Gastroesophageal sphincter (tissue), 4 donors: ENCODE measurements at regions not wholly inside any gene's neighbourhood (a gene's known extent, or its start where the extent isn't known, plus 50 kb on each side); places are given as distances from the start of the nearest gene placed in this dataset.

Experiments used
- ATAC-seq: fragments of 150-250 bp; one replicate; pipeline ENCODE4 v1.9.1; 2016; ENCODE audit warnings: mild to moderate bottlenecking, moderate library complexity
- H3K27ac ChIP-seq, 4 donors: fragments of 200-600 bp; sonication (generic) in 3 of 4; 1 replicate in 3 of 4; 2 replicates in 1 of 4; pipeline ENCODE4 v1.5.1; 2016 to 2019
- H3K27me3 ChIP-seq: fragments of 200-600 bp; sonication (generic); one replicate; pipeline ENCODE4 v1.5.1; 2019
- H3K36me3 ChIP-seq, 2 donors: fragments of 200-600 bp; sonication (generic); one replicate each; pipeline ENCODE4 v1.5.1; 2019; ENCODE audit warnings: control low read depth in 1 of 2
- H3K4me1 ChIP-seq, 3 donors: fragments of 200-600 bp; sonication (generic); 1 replicate in 2 of 3; 2 replicates in 1 of 3; pipeline ENCODE4 v1.5.1; 2016 to 2019; ENCODE audit warnings: control low read depth in 2 of 3
- H3K4me3 ChIP-seq, 2 donors: fragments of 200-600 bp; sonication (generic); one replicate each; pipeline ENCODE4 v1.5.1; 2019; ENCODE audit warnings: mild to moderate bottlenecking in 1 of 2, moderate library complexity in 1 of 2
- H3K9me3 ChIP-seq, 3 donors: fragments of 200-600 bp; sonication (generic); one replicate each; pipeline ENCODE4 v1.5.1; 2017 to 2019; ENCODE audit warnings: control low read depth in 2 of 3
- CTCF ChIP-seq, 4 experiments: fragments of 200-600 bp in 2 of 4; fragments of 450-650 bp in 2 of 4; sonication (generic) in 1 of 4; IDR thresholded peaks; one replicate each; pipeline ENCODE4 v1.5.1; 2017 to 2019; ENCODE audit warnings: antibody characterized with exemption in 4 of 4, mild to moderate bottlenecking in 2 of 4, moderate library complexity in 2 of 4
- EP300 ChIP-seq: sonication (generic); formaldehyde crosslinking; IDR thresholded peaks from one replicate; pipeline ENCODE4 v1.6.1; 2017; ENCODE audit warnings: antibody characterized with exemption, mild to moderate bottlenecking
- POLR2A ChIP-seq, 2 donors: fragments of 450-650 bp; IDR thresholded peaks; one replicate each; pipeline ENCODE4 v1.6.1; 2017; ENCODE audit warnings: antibody characterized with exemption in 2 of 2, mild to moderate bottlenecking in 2 of 2, moderate library complexity in 1 of 2
- POLR2AphosphoS5 ChIP-seq: sonication (generic); formaldehyde crosslinking; IDR thresholded peaks from one replicate; pipeline ENCODE4 v1.6.1; 2017; ENCODE audit warnings: antibody characterized with exemption
- WGBS, 2 donors: methylation state at CpG; one replicate each; pipeline ENCODE4 v1.1.5; 2018; ENCODE audit warnings: low coverage in 1 of 2; 5-methylcytosine and 5-hydroxymethylcytosine counted together

DNA sequence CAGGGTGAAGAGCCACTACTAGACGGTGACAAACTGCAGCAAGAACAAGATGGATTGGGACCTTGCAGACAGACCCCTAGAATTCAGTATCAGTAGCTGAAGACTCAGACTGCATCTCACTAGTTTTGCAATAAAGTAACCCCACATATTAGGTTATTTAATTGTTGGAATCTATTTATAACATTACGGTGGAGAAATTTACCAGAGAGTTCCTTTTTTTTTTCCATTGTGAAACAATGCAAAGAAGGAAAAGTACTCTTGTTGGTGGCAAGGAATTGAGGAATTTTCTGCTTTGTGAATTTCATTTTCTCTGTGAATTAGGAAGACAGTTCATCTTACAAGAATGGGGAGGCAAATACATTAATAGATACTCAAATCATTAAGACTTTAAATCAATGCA is 185.7 kb upstream of the PPFIA2 start:
- WGBS, 2 donors = 88% methylated on average over 2 of the region's 2 CpGs
- Histone ChIP-seq H3K4me1 (no peaks in the 10 kb centered on the region), H3K9me3 (no peaks in the 10 kb centered on the region), H3K27me3 (no peaks in the 10 kb centered on the region), H3K36me3 (no peaks in the 10 kb centered on the region), H3K4me3 (no peak overlapping the region), H3K27ac (no peak overlapping the region)
- ATAC-seq = no peak
- no peak for TF ChIP-seq CTCF (IDR thresholded peaks at IDR 0.05)
- no peak for TF ChIP-seq POLR2AphosphoS5
- no peak for TF ChIP-seq EP300
- TF ChIP-seq POLR2A (IDR thresholded peaks at IDR 0.05) = no peak

- no peaks in the 10 kb centered on the region for H3K9me3 ChIP-seq
- no peaks in the 10 kb centered on the region for H3K27me3 ChIP-seq
- no peaks in the 10 kb centered on the region for H3K36me3 ChIP-seq
- ATAC-seq = no peak
- TF ChIP-seq POLR2AphosphoS5 (no peak), EP300 (no peak), POLR2A (IDR thresholded peaks at IDR 0.05) (no peak), CTCF (IDR thresholded peaks at IDR 0.05) (no peak)
- 48 to 51% methylated on average over 4 of the region's 4 CpGs for WGBS, 2 donors
- no peaks in the 10 kb centered on the region for H3K4me1 ChIP-seq
- H3K27ac ChIP-seq = no peak overlapping the region
- H3K4me3 ChIP-seq = no peak overlapping the region
Measured at GRCh38 chr12:81942594-81942993, 183.4 kb upstream of the PPFIA2 start.

- H3K27me3 ChIP-seq = no peaks in the 10 kb centered on the region
- no peak for ATAC-seq
- WGBS, 2 donors = 80 to 94% methylated on average over 1 to 2 of the region's 2 CpGs
- no peak overlapping the region for H3K27ac ChIP-seq
- H3K9me3 ChIP-seq = no peaks in the 10 kb centered on the region
- H3K4me3 ChIP-seq = no peak overlapping the region
- no peaks in the 10 kb centered on the region for H3K4me1 ChIP-seq
- no peaks in the 10 kb centered on the region for H3K36me3 ChIP-seq
- no peak for TF ChIP-seq CTCF (IDR thresholded peaks at IDR 0.05)
- no peak for TF ChIP-seq POLR2AphosphoS5
- no peak for TF ChIP-seq EP300
- no peak for TF ChIP-seq POLR2A (IDR thresholded peaks at IDR 0.05)
Measured at GRCh38 chr12:81930037-81930436, 170.9 kb upstream of the PPFIA2 start.

DNA sequence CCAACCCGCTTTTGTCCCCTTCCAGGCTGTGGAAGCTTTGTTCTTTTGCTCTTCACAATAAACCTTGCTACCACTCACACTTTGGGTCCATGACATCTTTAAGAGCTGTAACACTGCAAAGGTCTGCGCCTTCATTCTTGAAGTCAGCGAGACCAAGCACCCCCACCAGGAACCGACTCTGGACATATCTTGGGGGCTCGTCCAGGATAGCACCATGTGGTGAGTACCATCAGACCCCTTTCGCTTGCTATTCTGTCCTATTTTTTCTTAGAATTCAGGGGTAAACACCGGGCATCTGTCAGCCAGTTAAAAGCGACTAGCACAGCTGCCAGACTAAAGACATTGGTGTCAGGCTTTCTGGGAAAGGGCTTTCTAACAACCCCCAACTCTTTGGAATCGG is 137.6 kb upstream of the PPFIA2 start:
- no peak for ATAC-seq

DNA sequence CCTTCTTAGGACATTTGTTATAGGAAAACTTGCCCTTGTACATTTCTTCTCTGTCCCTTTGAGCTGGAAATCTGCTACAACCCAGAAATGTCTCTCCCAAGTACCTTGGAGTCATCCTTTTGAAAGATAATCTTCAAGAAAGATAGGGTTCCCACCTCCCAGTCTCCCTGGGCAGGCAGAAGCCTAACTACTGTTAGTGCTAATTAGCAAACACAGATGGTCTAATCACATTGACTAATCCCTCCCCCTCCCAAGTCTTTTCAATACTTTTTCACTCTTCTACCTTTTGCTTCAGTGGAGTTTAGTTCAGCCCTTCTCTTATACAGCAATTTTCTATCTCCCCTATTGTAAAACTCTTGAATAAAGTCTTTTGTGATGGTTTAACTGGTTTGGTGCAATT is 129.8 kb upstream of the PPFIA2 start:
- no peak for TF ChIP-seq EP300
- Histone ChIP-seq H3K27ac (no peak overlapping the region), H3K4me1 (no peaks in the 10 kb centered on the region), H3K36me3 (no peaks in the 10 kb centered on the region), H3K4me3 (no peak overlapping the region), H3K9me3 (no peaks in the 10 kb centered on the region), H3K27me3 (no peaks in the 10 kb centered on the region)
- ATAC-seq = no peak

More for the DNA sequence above, 137.6 kb upstream of the PPFIA2 start:
- 80 to 87% methylated on average over 1 to 7 of the region's 9 CpGs for WGBS, 2 donors
- TF ChIP-seq CTCF (IDR thresholded peaks at IDR 0.05) (no peak), EP300 (no peak)
- Histone ChIP-seq H3K36me3 (no peaks in the 10 kb centered on the region), H3K27me3 (no peaks in the 10 kb centered on the region), H3K4me3 (no peak overlapping the region), H3K4me1 (no peaks in the 10 kb centered on the region), H3K9me3 (peaks cover 0 to 21% (median 0%) of the 10 kb centered on the region in 3 donors), H3K27ac (no peak overlapping the region)
